HEK293 (cell line): ENCODE measurements at regions not wholly inside any gene's neighbourhood (a gene's known extent, or its start where the extent isn't known, plus 50 kb on each side); places are given as distances from the start of the nearest gene placed in this dataset.

Source experiments
- CTCF ChIA-PET: fragments of 350-600 bp; formaldehyde crosslinking; extraction: SDS; loops from one replicate; lab custom pipeline; 2021; ENCODE audit warnings: antibody characterized with exemption; lab: Yijun Ruan, JAX
- POLR2A ChIA-PET: fragments of 300-600 bp; formaldehyde crosslinking; extraction: SDS; loops from one replicate; lab custom pipeline; 2020; ENCODE audit warnings: antibody characterized with exemption, inconsistent platforms; lab: Yijun Ruan, JAX
- H3K27ac ChIP-seq: fragments of 200-500 bp; sonication (Bioruptor generic); 2 replicates; pipeline ENCODE4 v1.5.1; 2014; ENCODE audit warnings: low read depth, low read length, control low read depth, inconsistent platforms; ENCODE audit errors: extremely low read depth
- H3K36me3 ChIP-seq, 2 experiments: fragments of 200-500 bp in 1 of 2; sonication (Bioruptor generic) in 1 of 2; 1 replicate in 1 of 2; 2 replicates in 1 of 2; pipeline ENCODE4 v1.5.1; 2014 to 2017; ENCODE audit warnings: inconsistent platforms in 2 of 2, low read length in 2 of 2; ENCODE audit not compliant: control insufficient read depth in 2 of 2, insufficient read depth in 1 of 2
- H3K4me1 ChIP-seq: fragments of 200-500 bp; sonication (Bioruptor generic); 2 replicates; pipeline ENCODE4 v1.5.1; 2014; ENCODE audit warnings: mild to moderate bottlenecking, low read length, inconsistent platforms; ENCODE audit not compliant: control insufficient read depth, insufficient read depth
- H3K4me3 ChIP-seq: 2 replicates; pipeline ENCODE4 v1.5.1; 2011; ENCODE audit warnings: low read depth, mild to moderate bottlenecking, control low read depth, low read length, moderate library complexity
- H3K9me3 ChIP-seq: fragments of 200-500 bp; sonication (Bioruptor generic); 2 replicates; pipeline ENCODE4 v1.5.1; 2014; ENCODE audit warnings: low read depth, low read length, inconsistent platforms; ENCODE audit not compliant: control insufficient read depth, insufficient read depth
- OSR2 ChIP-seq: fragments of 450-650 bp; formaldehyde crosslinking; IDR thresholded peaks from 2 replicates; pipeline ENCODE4 v1.5.1; 2016; ENCODE audit warnings: missing biosample characterization, missing genetic modification characterization
- OVOL3 ChIP-seq: fragments of 450-650 bp; formaldehyde crosslinking; IDR thresholded peaks from 2 replicates; pipeline ENCODE4 v1.5.1; 2016; ENCODE audit warnings: missing biosample characterization, missing genetic modification characterization
- REST ChIP-seq: fragments of 450-650 bp; formaldehyde crosslinking; IDR thresholded peaks from 2 replicates; pipeline ENCODE4 v1.5.1; 2016; ENCODE audit warnings: missing biosample characterization, missing genetic modification characterization
- ZNF24 ChIP-seq: fragments of 450-650 bp; formaldehyde crosslinking; IDR thresholded peaks from 2 replicates; pipeline ENCODE4 v1.5.1; 2016; ENCODE audit warnings: missing biosample characterization, missing genetic modification characterization
- ZNF404 ChIP-seq: fragments of 450-650 bp; formaldehyde crosslinking; IDR thresholded peaks from 2 replicates; pipeline ENCODE4 v1.5.1; 2017; ENCODE audit warnings: missing biosample characterization, missing genetic modification characterization
- ZNF423 ChIP-seq: fragments of 450-650 bp; formaldehyde crosslinking; IDR thresholded peaks from 2 replicates; pipeline ENCODE4 v1.5.1; 2016; ENCODE audit warnings: missing biosample characterization, missing genetic modification characterization
- ZNF513 ChIP-seq: fragments of 450-650 bp; IDR thresholded peaks from 2 replicates; pipeline ENCODE4 v1.5.1; 2018; ENCODE audit warnings: missing biosample characterization, missing genetic modification characterization
- ZNF560 ChIP-seq: fragments of 450-650 bp; formaldehyde crosslinking; IDR thresholded peaks from 2 replicates; pipeline ENCODE4 v1.5.1; 2017; ENCODE audit warnings: missing biosample characterization, missing genetic modification characterization, borderline replicate concordance
- ZNF623 ChIP-seq: fragments of 450-650 bp; formaldehyde crosslinking; IDR thresholded peaks from 2 replicates; pipeline ENCODE4 v1.5.1; 2016; ENCODE audit warnings: missing biosample characterization, missing genetic modification characterization
- TF ChIP-seq, protein P1 (sequence below): fragments of 450-650 bp; formaldehyde crosslinking; IDR thresholded peaks from 2 replicates; pipeline ENCODE4 v1.5.1; 2016; ENCODE audit warnings: missing biosample characterization, missing genetic modification characterization
- TF ChIP-seq, protein P2 (sequence below): fragments of 450-650 bp; formaldehyde crosslinking; IDR thresholded peaks from 2 replicates; pipeline ENCODE4 v1.5.1; 2016; ENCODE audit warnings: missing biosample characterization, missing genetic modification characterization, low read depth
- TF ChIP-seq, protein P3 (sequence below): fragments of 450-650 bp; formaldehyde crosslinking; IDR thresholded peaks from 2 replicates; pipeline ENCODE4 v1.5.1; 2016; ENCODE audit warnings: missing biosample characterization, missing genetic modification characterization
- TF ChIP-seq, protein P4 (sequence below): fragments of 450-650 bp; formaldehyde crosslinking; IDR thresholded peaks from 2 replicates; pipeline ENCODE4 v1.5.1; 2016; ENCODE audit warnings: missing biosample characterization, missing genetic modification characterization
- TF ChIP-seq, protein P5 (sequence below): fragments of 450-650 bp; IDR thresholded peaks from 2 replicates; pipeline ENCODE4 v1.5.1; 2018; ENCODE audit warnings: missing biosample characterization, mild to moderate bottlenecking, missing genetic modification characterization

DNA sequence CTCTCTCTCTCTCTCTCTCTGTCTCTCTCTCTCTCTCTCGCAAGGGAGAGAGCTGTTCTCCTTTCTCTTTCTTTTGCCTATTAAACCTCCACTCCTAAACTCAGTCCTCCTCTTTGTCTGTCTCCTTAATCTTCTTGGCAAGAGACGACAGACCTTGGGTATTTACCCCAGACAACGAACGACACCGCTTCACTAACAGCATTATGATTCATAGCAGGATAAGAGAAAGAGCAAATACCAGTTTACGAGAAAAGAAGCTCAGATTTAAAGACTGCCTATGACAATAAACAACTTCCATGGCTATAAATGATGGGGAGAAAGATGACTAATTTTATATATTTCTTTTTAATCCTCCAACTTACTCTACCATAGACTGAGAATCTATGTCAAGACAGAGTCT, 1396.5 kb upstream of the CELF2 start (continued):
- TF ChIP-seq ZNF513 (tag by site-specific recombination) (no peak), ZNF423 (tag by site-specific recombination) (no peak), ZNF404 (tag by site-specific recombination) (no peak), ZNF560 (tag by site-specific recombination) (no peak)
- TF ChIP-seq, protein P1, sequence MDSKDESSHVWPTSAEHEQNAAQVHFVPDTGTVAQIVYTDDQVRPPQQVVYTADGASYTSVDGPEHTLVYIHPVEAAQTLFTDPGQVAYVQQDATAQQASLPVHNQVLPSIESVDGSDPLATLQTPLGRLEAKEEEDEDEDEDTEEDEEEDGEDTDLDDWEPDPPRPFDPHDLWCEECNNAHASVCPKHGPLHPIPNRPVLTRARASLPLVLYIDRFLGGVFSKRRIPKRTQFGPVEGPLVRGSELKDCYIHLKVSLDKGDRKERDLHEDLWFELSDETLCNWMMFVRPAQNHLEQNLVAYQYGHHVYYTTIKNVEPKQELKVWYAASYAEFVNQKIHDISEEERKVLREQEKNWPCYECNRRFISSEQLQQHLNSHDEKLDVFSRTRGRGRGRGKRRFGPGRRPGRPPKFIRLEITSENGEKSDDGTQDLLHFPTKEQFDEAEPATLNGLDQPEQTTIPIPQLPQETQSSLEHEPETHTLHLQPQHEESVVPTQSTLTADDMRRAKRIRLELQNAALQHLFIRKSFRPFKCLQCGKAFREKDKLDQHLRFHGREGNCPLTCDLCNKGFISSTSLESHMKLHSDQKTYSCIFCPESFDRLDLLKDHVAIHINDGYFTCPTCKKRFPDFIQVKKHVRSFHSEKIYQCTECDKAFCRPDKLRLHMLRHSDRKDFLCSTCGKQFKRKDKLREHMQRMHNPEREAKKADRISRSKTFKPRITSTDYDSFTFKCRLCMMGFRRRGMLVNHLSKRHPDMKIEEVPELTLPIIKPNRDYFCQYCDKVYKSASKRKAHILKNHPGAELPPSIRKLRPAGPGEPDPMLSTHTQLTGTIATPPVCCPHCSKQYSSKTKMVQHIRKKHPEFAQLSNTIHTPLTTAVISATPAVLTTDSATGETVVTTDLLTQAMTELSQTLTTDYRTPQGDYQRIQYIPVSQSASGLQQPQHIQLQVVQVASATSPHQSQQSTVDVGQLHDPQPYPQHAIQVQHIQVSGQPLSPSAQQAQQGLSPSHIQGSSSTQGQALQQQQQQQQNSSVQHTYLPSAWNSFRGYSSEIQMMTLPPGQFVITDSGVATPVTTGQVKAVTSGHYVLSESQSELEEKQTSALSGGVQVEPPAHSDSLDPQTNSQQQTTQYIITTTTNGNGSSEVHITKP: no peak

DNA sequence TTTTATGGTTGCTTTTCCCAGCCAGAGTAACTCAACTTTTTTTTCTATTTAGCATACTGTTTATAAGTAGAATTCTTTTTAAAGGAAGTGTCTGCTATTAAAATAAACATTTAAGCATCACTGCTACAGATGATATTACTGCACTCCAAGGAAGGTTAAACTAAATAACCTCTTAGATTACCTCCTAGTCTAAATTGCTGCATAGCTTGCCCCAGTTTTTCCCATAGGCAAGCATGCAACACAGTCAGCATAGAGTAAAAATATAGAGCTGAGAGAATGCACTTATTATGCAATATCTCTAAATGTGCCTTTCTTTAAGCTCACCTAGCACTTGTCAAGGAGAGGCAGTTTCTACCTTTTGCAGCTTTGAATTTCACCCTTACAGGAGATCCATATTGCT, 1392.4 kb upstream of the CELF2 start:
- TF ChIP-seq, protein P2, sequence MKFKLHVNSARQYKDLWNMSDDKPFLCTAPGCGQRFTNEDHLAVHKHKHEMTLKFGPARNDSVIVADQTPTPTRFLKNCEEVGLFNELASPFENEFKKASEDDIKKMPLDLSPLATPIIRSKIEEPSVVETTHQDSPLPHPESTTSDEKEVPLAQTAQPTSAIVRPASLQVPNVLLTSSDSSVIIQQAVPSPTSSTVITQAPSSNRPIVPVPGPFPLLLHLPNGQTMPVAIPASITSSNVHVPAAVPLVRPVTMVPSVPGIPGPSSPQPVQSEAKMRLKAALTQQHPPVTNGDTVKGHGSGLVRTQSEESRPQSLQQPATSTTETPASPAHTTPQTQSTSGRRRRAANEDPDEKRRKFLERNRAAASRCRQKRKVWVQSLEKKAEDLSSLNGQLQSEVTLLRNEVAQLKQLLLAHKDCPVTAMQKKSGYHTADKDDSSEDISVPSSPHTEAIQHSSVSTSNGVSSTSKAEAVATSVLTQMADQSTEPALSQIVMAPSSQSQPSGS: no peak
- TF ChIP-seq, protein P3, sequence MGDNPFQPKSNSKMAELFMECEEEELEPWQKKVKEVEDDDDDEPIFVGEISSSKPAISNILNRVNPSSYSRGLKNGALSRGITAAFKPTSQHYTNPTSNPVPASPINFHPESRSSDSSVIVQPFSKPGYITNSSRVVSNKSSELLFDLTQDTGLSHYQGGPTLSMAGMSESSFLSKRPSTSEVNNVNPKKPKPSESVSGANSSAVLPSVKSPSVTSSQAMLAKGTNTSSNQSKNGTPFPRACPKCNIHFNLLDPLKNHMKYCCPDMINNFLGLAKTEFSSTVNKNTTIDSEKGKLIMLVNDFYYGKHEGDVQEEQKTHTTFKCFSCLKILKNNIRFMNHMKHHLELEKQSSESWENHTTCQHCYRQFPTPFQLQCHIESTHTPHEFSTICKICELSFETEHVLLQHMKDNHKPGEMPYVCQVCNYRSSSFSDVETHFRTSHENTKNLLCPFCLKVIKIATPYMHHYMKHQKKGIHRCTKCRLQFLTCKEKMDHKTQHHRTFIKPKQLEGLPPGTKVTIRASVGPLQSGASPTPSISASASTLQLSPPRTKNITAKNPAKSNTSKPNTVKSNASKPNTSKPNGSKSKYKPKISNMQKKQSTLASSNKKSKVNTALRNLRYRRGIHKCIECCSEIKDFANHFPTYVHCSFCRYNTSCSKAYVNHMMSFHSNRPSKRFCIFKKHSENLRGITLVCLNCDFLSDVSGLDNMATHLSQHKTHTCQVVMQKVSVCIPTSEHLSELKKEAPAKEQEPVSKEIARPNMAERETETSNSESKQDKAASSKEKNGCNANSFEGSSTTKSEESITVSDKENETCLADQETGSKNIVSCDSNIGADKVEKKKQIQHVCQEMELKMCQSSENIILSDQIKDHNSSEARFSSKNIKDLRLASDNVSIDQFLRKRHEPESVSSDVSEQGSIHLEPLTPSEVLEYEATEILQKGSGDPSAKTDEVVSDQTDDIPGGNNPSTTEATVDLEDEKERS (tag by site-specific recombination): no peak
- TF ChIP-seq, protein P4, sequence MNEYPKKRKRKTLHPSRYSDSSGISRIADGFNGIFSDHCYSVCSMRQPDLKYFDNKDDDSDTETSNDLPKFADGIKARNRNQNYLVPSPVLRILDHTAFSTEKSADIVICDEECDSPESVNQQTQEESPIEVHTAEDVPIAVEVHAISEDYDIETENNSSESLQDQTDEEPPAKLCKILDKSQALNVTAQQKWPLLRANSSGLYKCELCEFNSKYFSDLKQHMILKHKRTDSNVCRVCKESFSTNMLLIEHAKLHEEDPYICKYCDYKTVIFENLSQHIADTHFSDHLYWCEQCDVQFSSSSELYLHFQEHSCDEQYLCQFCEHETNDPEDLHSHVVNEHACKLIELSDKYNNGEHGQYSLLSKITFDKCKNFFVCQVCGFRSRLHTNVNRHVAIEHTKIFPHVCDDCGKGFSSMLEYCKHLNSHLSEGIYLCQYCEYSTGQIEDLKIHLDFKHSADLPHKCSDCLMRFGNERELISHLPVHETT (tag by site-specific recombination): no peak
- no peak for TF ChIP-seq OVOL3 (tag by site-specific recombination)
- POLR2A ChIA-PET: interaction anchor here (0.5 kb wide), 1 partner anchor 119 kb away, joined by 3 read pairs; no protein-coding TSS in a partner anchor
- Histone ChIP-seq H3K9me3 (no peaks in the 10 kb centered on the region), H3K36me3 (no peaks in the 10 kb centered on the region), H3K4me1 (no peaks in the 10 kb centered on the region), H3K4me3 (no peak overlapping the region), H3K27ac (no peak overlapping the region)
- CTCF ChIA-PET: no interaction called here

GRCh38 chr10:9634466-9634865, 1383.2 kb upstream of the CELF2 start:
- ChIA-PET CTCF (no interaction called here), POLR2A (no interaction called here)
- TF ChIP-seq OSR2 (tag by site-specific recombination) (no peak), REST (tag by site-specific recombination) (no peak), ZNF623 (tag by site-specific recombination) (no peak), ZNF24 (tag by site-specific recombination) (no peak)
- TF ChIP-seq, protein P5, sequence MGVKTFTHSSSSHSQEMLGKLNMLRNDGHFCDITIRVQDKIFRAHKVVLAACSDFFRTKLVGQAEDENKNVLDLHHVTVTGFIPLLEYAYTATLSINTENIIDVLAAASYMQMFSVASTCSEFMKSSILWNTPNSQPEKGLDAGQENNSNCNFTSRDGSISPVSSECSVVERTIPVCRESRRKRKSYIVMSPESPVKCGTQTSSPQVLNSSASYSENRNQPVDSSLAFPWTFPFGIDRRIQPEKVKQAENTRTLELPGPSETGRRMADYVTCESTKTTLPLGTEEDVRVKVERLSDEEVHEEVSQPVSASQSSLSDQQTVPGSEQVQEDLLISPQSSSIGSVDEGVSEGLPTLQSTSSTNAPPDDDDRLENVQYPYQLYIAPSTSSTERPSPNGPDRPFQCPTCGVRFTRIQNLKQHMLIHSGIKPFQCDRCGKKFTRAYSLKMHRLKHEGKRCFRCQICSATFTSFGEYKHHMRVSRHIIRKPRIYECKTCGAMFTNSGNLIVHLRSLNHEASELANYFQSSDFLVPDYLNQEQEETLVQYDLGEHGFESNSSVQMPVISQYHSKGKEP (tag by site-specific recombination): no peak

More at GRCh38 chr10:9634466-9634865, 1383.2 kb upstream of the CELF2 start:
- Histone ChIP-seq H3K27ac (no peak overlapping the region), H3K4me3 (no peak overlapping the region), H3K4me1 (no peaks in the 10 kb centered on the region), H3K36me3 (no peaks in the 10 kb centered on the region), H3K9me3 (no peaks in the 10 kb centered on the region)
